B cell (primary cell): ENCODE measurements at regions not wholly inside any gene's neighbourhood (a gene's known extent, or its start where the extent isn't known, plus 50 kb on each side); places are given as distances from the start of the nearest gene placed in this dataset.

Experiments
- EZH2 ChIP-seq: IDR thresholded peaks from 2 replicates; pipeline ENCODE4 v1.6.1; 2012; ENCODE audit warnings: borderline replicate concordance, low read depth, mild to moderate bottlenecking, moderate library complexity, low read length; ENCODE audit not compliant: insufficient read depth, poor library complexity, severe bottlenecking
- TF ChIP-seq, protein P1 (sequence below): fragments of 200-600 bp; IDR thresholded peaks from one replicate; pipeline ENCODE4 v1.8.0; 2022; ENCODE audit warnings: antibody characterized with exemption, mild to moderate bottlenecking

DNA sequence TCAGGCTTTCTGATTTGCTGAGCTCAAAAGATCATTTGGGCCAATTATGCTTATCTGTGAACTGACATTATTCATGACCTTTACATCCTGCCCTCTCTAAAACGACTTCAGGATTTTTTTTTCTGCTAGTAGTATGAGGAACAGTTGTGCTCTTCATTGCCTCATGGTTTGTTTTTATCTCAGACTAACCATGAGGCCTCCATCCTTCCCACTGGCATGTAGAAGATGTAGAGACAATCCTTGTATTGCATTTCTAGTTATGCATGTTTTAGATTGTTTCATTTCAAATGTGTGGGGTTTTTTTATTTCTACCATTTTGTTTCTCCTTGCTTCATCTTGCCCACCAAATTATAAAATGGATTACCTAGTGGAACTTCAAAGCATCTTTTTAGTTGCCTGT, 82.8 kb upstream of the C1orf87 start:
- TF ChIP-seq, protein P1, sequence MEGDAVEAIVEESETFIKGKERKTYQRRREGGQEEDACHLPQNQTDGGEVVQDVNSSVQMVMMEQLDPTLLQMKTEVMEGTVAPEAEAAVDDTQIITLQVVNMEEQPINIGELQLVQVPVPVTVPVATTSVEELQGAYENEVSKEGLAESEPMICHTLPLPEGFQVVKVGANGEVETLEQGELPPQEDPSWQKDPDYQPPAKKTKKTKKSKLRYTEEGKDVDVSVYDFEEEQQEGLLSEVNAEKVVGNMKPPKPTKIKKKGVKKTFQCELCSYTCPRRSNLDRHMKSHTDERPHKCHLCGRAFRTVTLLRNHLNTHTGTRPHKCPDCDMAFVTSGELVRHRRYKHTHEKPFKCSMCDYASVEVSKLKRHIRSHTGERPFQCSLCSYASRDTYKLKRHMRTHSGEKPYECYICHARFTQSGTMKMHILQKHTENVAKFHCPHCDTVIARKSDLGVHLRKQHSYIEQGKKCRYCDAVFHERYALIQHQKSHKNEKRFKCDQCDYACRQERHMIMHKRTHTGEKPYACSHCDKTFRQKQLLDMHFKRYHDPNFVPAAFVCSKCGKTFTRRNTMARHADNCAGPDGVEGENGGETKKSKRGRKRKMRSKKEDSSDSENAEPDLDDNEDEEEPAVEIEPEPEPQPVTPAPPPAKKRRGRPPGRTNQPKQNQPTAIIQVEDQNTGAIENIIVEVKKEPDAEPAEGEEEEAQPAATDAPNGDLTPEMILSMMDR = no peak
- TF ChIP-seq EZH2 = no peak
